ENCODE measurements at regions not wholly inside any gene's neighbourhood (a gene's known extent, or its start where the extent isn't known, plus 50 kb on each side); places are given as distances from the start of the nearest gene placed in this dataset.

- TF ChIP-seq, protein P1, sequence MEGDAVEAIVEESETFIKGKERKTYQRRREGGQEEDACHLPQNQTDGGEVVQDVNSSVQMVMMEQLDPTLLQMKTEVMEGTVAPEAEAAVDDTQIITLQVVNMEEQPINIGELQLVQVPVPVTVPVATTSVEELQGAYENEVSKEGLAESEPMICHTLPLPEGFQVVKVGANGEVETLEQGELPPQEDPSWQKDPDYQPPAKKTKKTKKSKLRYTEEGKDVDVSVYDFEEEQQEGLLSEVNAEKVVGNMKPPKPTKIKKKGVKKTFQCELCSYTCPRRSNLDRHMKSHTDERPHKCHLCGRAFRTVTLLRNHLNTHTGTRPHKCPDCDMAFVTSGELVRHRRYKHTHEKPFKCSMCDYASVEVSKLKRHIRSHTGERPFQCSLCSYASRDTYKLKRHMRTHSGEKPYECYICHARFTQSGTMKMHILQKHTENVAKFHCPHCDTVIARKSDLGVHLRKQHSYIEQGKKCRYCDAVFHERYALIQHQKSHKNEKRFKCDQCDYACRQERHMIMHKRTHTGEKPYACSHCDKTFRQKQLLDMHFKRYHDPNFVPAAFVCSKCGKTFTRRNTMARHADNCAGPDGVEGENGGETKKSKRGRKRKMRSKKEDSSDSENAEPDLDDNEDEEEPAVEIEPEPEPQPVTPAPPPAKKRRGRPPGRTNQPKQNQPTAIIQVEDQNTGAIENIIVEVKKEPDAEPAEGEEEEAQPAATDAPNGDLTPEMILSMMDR (IDR thresholded peaks at IDR 0.05), result no peak
- no peak for TF ChIP-seq POLR2A (IDR thresholded peaks at IDR 0.05)
Observed at GRCh38 chr17:34817252-34818035, 143.8 kb downstream of the CCT6B start.
